IPS-18c (cell line): ENCODE measurements at regions not wholly inside any gene's neighbourhood (a gene's known extent, or its start where the extent isn't known, plus 50 kb on each side); places are given as distances from the start of the nearest gene placed in this dataset.
"Not testable (repeated sequence)": the region's sequence is repeated elsewhere in the genome, so short reads cannot be mapped to it uniquely, and the experiment has no call there.

Experiments used
- H3K4me3 ChIP-seq: 2 replicates; pipeline ENCODE4 v1.7.0; 2013; ENCODE audit warnings: low read depth, mild to moderate bottlenecking, low read length, moderate library complexity; ENCODE audit not compliant: insufficient read depth
- H3K9me3 ChIP-seq: one replicate; pipeline ENCODE4 v1.6.1; 2013; ENCODE audit warnings: mild to moderate bottlenecking, low read length, moderate library complexity; ENCODE audit not compliant: control insufficient read depth, insufficient read depth

DNA sequence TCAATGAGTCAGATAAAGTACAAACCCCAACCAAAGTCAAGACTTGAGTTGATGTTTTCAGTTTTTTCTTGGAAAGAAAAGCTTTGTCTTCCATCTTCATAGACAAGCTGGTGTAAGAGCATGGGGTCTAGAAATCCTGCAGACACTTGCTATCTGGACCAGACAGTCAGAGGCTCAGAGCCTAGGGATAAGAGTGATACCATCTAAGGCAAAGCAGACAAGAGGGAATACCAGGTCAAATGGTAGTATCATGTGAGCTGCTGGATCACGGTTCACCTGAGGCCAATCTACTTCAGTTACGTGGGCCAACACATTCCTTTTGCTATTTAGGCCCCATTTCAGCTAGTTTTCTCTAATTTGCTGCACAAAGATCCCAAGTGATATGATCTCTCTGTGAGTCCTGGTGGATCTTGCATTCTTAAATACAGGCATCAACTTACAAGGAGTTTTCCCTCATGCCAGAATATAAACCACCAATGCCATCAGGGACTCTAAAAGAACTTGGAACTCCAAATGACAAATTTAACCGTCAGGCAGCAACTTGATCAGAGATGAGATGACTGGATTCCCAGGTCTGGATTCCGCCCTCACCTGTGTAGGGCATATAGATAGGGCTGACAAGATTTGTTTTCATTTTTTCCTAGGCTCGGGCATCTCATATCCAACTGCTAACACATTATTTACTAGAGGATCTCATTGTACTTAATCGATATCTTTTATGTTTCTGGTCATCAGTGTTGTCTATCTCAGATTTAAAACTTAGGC, 101.4 kb downstream of the FOXD4L6 start:
- H3K4me3 ChIP-seq, H3K9me3 ChIP-seq: not testable (repeated sequence)

DNA sequence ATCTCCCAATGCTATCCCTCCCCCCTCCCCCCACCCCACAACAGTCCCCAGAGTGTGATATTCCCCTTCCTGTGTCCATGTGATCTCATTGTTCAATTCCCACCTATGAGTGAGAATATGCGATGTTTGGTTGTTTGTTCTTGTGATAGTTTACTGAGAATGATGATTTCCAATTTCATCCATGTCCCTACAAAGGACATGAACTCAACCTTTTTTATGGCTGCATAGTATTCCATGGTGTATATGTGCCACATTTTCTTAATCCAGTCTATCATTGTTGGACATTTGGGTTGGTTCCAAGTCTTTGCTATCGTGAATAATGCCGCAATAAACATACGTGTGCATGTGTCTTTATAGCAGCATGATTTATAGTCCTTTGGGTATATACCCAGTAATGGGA, 106.1 kb downstream of the FOXD4L6 start:
- not testable (repeated sequence) for H3K4me3 ChIP-seq, H3K9me3 ChIP-seq

DNA sequence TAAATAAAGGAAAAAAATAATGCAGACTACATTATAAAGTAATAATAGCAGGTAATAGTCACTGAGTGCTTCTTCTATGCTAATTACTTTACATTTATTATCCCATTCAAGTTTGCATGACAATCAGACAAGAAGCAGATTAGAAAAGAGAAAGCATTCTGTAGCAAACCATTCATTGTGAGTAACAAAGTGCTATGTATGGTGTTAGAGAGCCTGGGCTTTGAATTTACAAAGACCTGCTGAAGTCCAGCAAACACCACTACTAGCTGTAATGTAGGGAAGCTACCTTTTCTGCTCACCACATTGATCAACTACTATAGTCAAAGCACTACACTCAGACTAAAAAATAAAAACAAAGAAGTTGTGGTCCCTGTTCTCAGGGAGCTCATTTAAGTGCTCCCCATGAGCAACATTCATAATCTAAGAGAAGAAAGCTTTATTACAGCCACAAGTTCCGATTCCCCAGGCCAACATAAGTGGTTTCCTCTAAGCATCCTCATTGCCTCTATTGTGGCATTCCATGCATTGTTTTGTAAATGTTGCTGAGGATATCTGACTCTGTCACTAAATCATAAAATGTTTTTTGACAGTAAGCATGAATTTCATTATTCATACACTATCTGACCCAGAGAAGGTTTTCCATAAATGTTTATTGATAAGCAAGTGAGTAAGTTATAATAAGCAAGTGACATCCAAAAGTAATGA, 108.5 kb downstream of the FOXD4L6 start:
- H3K9me3 ChIP-seq, H3K4me3 ChIP-seq: not testable (repeated sequence)

DNA sequence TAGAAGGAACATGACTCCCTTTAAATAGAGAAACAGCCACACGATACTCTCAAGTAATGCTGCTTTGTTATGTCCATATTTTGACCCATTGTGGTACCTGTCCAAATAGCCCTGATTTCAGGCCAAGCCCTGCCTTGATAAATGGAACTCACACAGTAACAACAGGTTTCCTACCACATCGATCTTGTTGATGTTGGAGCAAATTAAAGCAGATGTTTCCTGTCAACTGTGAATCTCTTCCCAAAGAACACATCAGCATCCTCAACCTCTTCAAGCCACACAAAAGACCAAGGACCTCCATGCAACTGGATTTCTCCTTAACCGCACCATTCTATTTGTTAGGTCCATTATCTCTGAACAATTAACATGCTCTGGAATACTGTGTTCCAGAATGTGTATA, 109.5 kb downstream of the FOXD4L6 start:
- H3K9me3 ChIP-seq, H3K4me3 ChIP-seq: not testable (repeated sequence)

- not testable (repeated sequence) for H3K9me3 ChIP-seq, H3K4me3 ChIP-seq
Observed at GRCh38 chr9:41016699-41017098, 111.8 kb downstream of the FOXD4L6 start.

- H3K4me3 ChIP-seq, H3K9me3 ChIP-seq: not testable (repeated sequence)
Observed at GRCh38 chr9:40999952-41000700, 128.4 kb downstream of the FOXD4L6 start.

- not testable (repeated sequence) for H3K4me3 ChIP-seq, H3K9me3 ChIP-seq
Observed at GRCh38 chr9:40995490-40995889, 133.0 kb downstream of the FOXD4L6 start.

- H3K9me3 ChIP-seq, H3K4me3 ChIP-seq: not testable (repeated sequence)
Observed at GRCh38 chr9:40993842-40994241, 134.6 kb downstream of the FOXD4L6 start.

DNA sequence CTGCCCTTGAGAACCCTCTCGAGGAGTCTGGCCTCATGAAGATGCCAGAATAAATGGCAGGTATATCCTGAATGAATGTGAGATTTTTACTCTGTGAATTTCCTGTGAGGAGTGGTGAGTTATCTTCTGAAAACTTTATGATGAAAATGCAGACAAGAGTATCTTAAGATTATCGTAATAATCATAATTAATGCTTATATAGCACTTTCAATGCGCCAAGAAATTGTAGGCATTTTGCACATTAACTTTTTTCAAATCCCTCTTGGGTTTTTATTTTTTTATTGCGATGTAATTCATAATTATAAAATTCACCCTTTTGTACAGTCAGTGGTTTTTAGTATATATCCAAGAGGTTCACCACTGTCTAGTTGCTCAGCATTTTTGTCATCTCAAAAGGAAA, 135.1 kb downstream of the FOXD4L6 start:
- not testable (repeated sequence) for H3K9me3 ChIP-seq, H3K4me3 ChIP-seq

- peak overlapping the region; percentile 88 for H3K4me3 ChIP-seq
- not testable (repeated sequence) for H3K9me3 ChIP-seq
Observed at GRCh38 chr9:40992472-40992821, 136.0 kb downstream of the FOXD4L6 start.

- not testable (repeated sequence) for H3K9me3 ChIP-seq
- H3K4me3 ChIP-seq = peak overlapping the region; percentile 88
Observed at GRCh38 chr9:40991741-40992471, 136.6 kb downstream of the FOXD4L6 start.

DNA sequence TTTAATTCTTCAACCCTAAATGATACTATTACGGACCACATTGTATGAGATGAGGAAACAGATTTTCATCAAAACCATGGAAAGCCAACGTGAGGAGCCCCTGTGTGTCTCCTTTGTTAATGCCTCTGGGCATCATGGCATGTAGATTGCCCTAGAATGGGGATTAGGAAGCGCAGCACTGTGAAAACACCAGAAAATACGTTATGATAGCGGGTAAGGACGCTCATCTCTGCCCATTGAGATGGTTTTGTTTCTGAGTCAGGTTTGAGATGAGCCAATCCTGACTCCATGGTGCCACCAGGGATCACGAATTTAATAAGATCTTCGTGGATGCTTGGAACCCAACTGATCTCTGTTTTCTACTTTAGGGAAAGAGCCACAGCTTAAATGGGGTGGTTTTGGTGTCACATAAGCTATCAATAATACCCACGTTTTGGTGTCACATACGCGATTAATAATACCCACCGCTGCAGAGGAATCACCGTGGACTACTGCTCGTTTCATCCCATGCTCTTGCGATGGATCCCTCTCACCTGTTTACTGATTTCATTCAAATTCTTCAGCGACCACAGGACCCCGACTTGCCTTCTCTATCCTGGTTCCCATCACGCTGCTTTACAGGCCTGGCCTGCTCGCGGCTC, 137.3 kb downstream of the FOXD4L6 start:
- H3K4me3 ChIP-seq = peak overlapping the region; percentile 88
- H3K9me3 ChIP-seq = not testable (repeated sequence)

DNA sequence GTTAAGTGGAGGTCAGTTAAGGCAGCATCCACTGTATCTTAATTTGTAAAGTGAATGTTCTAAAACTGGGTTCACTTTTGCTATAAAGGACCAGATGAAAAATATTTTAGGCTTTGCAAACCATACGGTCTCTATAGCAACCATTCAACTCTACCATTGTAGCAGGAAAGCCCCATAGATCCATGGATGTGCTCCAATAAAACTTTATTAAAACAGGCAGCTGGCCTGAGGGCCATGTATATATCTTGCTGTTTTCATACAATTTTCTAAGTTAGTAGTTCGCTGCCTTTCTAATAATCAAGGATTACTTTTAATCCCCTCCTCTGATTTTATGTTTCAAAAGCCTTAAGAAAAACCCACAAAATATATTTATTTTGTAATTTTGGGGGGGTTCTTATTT, 142.1 kb downstream of the FOXD4L6 start:
- H3K4me3 ChIP-seq, H3K9me3 ChIP-seq: not testable (repeated sequence)

DNA sequence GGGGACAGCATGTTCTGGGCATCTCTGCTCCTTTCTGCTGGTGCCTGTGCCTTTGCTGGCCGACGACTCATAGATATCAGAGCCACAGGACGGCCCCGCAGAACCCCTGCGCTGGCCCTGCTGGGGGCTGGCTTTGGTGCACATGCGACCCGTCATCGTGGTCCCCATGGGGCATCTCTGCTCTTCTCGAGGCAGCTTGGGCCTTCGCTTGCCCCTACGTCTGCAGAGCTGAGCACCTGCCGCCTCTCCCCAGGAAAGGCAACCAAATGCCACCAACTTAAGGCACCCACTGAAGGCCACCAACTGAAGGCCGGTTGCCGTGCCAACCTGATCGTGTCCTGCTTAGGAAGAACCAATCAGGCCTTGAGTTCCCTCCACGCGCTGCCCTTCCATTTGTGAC, 153.1 kb downstream of the FOXD4L6 start:
- H3K9me3 ChIP-seq, H3K4me3 ChIP-seq: not testable (repeated sequence)

- not testable (repeated sequence) for H3K9me3 ChIP-seq, H3K4me3 ChIP-seq
Observed at GRCh38 chr9:40974912-40975311, 153.6 kb downstream of the FOXD4L6 start.

GRCh38 chr9:40971773-40972172, 156.7 kb downstream of the FOXD4L6 start:
- not testable (repeated sequence) for H3K9me3 ChIP-seq, H3K4me3 ChIP-seq

- H3K9me3 ChIP-seq, H3K4me3 ChIP-seq: not testable (repeated sequence)
Observed at GRCh38 chr9:40970340-40970739, 158.1 kb downstream of the FOXD4L6 start.
